GM12878 (cell line): ENCODE measurements at regions not wholly inside any gene's neighbourhood (a gene's known extent, or its start where the extent isn't known, plus 50 kb on each side); places are given as distances from the start of the nearest gene placed in this dataset.

ENCODE experiments used
- ATAC-seq: fragments of 200-7000 bp; cut with Tn5 transposase; 3 replicates; pipeline ENCODE4 v1.9.1; 2020; ENCODE audit warnings: mild to moderate bottlenecking, moderate library complexity
- BruUV-seq: library from RNA; stranded (reverse); fragments of 400-500 nt; replicated peaks from 2 replicates; lab custom pipeline; 2021; lab: Mats Ljungman, UMichigan
- CTCF ChIA-PET: fragments of 300-600 bp; sonication (Branson Sonifier 250); formaldehyde crosslinking; extraction: SDS; loops from one replicate; lab custom pipeline; 2021; ENCODE audit warnings: inconsistent platforms; lab: Yijun Ruan, JAX
- POLR2A ChIA-PET: fragments of 350-600 bp; formaldehyde crosslinking; extraction: SDS; loops from one replicate; lab custom pipeline; 2021; ENCODE audit warnings: inconsistent platforms; lab: Charles Lee
- RAD21 ChIA-PET: fragments of 300-600 bp; sonication (Branson Sonifier 250); formaldehyde crosslinking; loops from one replicate; lab custom pipeline; 2023; ENCODE audit warnings: antibody characterized with exemption; ENCODE audit not compliant: unreplicated experiment; lab: Charles Lee
- SMC1A ChIA-PET: fragments of 300-600 bp; sonication (Branson Sonifier 250); formaldehyde crosslinking; loops from one replicate; lab custom pipeline; 2023; ENCODE audit not compliant: unreplicated experiment, uncharacterized antibody; lab: Charles Lee
- DNase-seq: peaks from one replicate; pipeline ENCODE4 v3.0.0-alpha.2; 2011; ENCODE audit warnings: low read depth, low spot score
- FAIRE-seq: peaks from 3 replicates; lab custom pipeline; 2011; peaks lifted over from hg19 to GRCh38; lab: Jason Lieb, UNC
- H2AFZ ChIP-seq: 2 replicates; pipeline ENCODE4 v1.6.0; 2011; ENCODE audit warnings: low read depth, low read length, control low read depth; ENCODE audit not compliant: control insufficient read depth
- H3K27ac ChIP-seq: 2 replicates; pipeline ENCODE4 v1.5.1; 2011; ENCODE audit warnings: control low read depth; ENCODE audit not compliant: control insufficient read depth, insufficient read depth
- H3K27me3 ChIP-seq, 2 experiments: replicated peaks in 1 of 2; 2 replicates each; pipeline versions ENCODE4 v1.6.0 to v1.6.1; 2011; ENCODE audit warnings: low read length in 1 of 2; ENCODE audit not compliant: control insufficient read depth in 2 of 2, insufficient read depth in 2 of 2
- H3K36me3 ChIP-seq, 2 experiments: 2 replicates each; pipeline ENCODE4 v1.5.1; 2011; ENCODE audit warnings: low read length in 1 of 2; ENCODE audit not compliant: control insufficient read depth in 2 of 2, insufficient read depth in 2 of 2
- H3K4me1 ChIP-seq: 2 replicates; pipeline ENCODE4 v1.6.1; 2011; ENCODE audit warnings: mild to moderate bottlenecking, low read length, moderate library complexity, mixed read lengths; ENCODE audit not compliant: control insufficient read depth, insufficient read depth
- H3K4me2 ChIP-seq: 2 replicates; pipeline ENCODE4 v1.6.0; 2011; ENCODE audit warnings: control low read depth; ENCODE audit not compliant: control insufficient read depth, insufficient read depth
- H3K4me3 ChIP-seq: fragments of 200-600 bp; sonication (generic); 2 replicates; pipeline ENCODE4 v1.5.1; 2016
- H3K79me2 ChIP-seq: 2 replicates; pipeline ENCODE4 v1.6.0; 2011; ENCODE audit warnings: low read length; ENCODE audit not compliant: control insufficient read depth, insufficient read depth
- H3K9ac ChIP-seq: 2 replicates; pipeline ENCODE4 v1.8.0; 2011; ENCODE audit warnings: low read length, control low read depth, mixed read lengths; ENCODE audit not compliant: control insufficient read depth, insufficient read depth
- H3K9me3 ChIP-seq: replicated peaks from 3 replicates; pipeline ENCODE4 v1.5.1; 2011; ENCODE audit warnings: mild to moderate bottlenecking, low read length; ENCODE audit not compliant: control insufficient read depth, insufficient read depth
- H4K20me1 ChIP-seq: 2 replicates; pipeline ENCODE4 v1.6.0; 2011; ENCODE audit not compliant: control insufficient read depth, insufficient read depth
- CREB1 ChIP-seq: IDR thresholded peaks from 2 replicates; pipeline ENCODE4 v1.6.1; 2012; ENCODE audit warnings: low read depth, mild to moderate bottlenecking, inconsistent platforms
- CUX1 ChIP-seq: IDR thresholded peaks from 2 replicates; pipeline ENCODE4 v1.6.1; 2012; ENCODE audit warnings: improper control_type of control experiment, low read depth, low read length; ENCODE audit not compliant: insufficient replicate concordance
- HCFC1 ChIP-seq: fragments of 150-350 bp; IDR thresholded peaks from 2 replicates; pipeline ENCODE4 v1.6.1; 2014; ENCODE audit warnings: low read length
- LARP7 ChIP-seq: fragments of 450-650 bp; IDR thresholded peaks from 2 replicates; pipeline ENCODE4 v1.6.1; 2017; ENCODE audit warnings: mild to moderate bottlenecking
- MTA3 ChIP-seq: IDR thresholded peaks from 2 replicates; pipeline ENCODE4 v1.6.1; 2012; ENCODE audit warnings: low read length, inconsistent platforms, borderline replicate concordance
- PAX8 ChIP-seq: fragments of 450-650 bp; IDR thresholded peaks from 2 replicates; pipeline ENCODE4 v1.6.1; 2017; ENCODE audit warnings: mild to moderate bottlenecking, moderate library complexity
- RELB ChIP-seq: fragments of 450-650 bp; IDR thresholded peaks from 2 replicates; pipeline ENCODE4 v1.6.1; 2017; ENCODE audit warnings: low read depth, mild to moderate bottlenecking, moderate library complexity
- RUNX3 ChIP-seq: IDR thresholded peaks from 2 replicates; pipeline ENCODE4 v1.6.1; 2012; ENCODE audit warnings: low read length, inconsistent platforms
- SMAD5 ChIP-seq: IDR thresholded peaks from 2 replicates; pipeline ENCODE4 v1.6.1; 2016; ENCODE audit warnings: antibody characterized with exemption, low read depth
- TCF3 ChIP-seq: IDR thresholded peaks from 2 replicates; pipeline ENCODE4 v1.6.1; 2012; ENCODE audit warnings: low read depth, mild to moderate bottlenecking, low read length, borderline replicate concordance; ENCODE audit not compliant: insufficient read depth
- ZNF207 ChIP-seq: fragments of 450-650 bp; IDR thresholded peaks from 2 replicates; pipeline ENCODE4 v1.6.1; 2014; ENCODE audit warnings: antibody characterized with exemption, mild to moderate bottlenecking, borderline replicate concordance
- ZNF217 ChIP-seq: fragments of 450-650 bp; IDR thresholded peaks from 2 replicates; pipeline ENCODE4 v1.6.1; 2017; ENCODE audit warnings: antibody characterized with exemption, mild to moderate bottlenecking
- WGBS: methylation state at CpG from one replicate; pipeline ENCODE4 v1.1.6; 2016; ENCODE audit warnings: low lambda C conversion rate; ENCODE audit not compliant: insufficient replicate concordance, insufficient coverage; ENCODE audit errors: missing lambda C conversion rate; 5-methylcytosine and 5-hydroxymethylcytosine counted together
- in situ Hi-C: fragments of 300-500 bp; cut with MboI; formaldehyde crosslinking; loops from 9 replicates; pipeline ENCODE4 v1.14.3; 2018; ENCODE audit warnings: mixed read lengths
- intact Hi-C: fragments of 100-400 bp; cut with micrococcal nuclease; formaldehyde crosslinking; loops from one replicate; pipeline ENCODE4 v1.14.2; 2022; ENCODE audit not compliant: unreplicated experiment

GRCh38 chr14:82094829-82095345 is 561.2 kb upstream of the SEL1L start:
- TF ChIP-seq MTA3 (no peak), RELB (no peak), PAX8 (no peak), LARP7 (no peak), SMAD5 (no peak), HCFC1 (no peak), CUX1 (no peak), ZNF207 (no peak), CREB1 (no peak), TCF3 (no peak), RUNX3 (no peak), ZNF217 (no peak)
- Histone ChIP-seq H3K36me3 (no peaks in the 10 kb centered on the region), H4K20me1 (no peaks in the 10 kb centered on the region), H3K9ac (no peak overlapping the region), H2AFZ (no peak overlapping the region), H3K9me3 (no peaks in the 10 kb centered on the region), H3K27me3 (no peaks in the 10 kb centered on the region), H3K4me3 (no peak overlapping the region), H3K4me1 (no peaks in the 10 kb centered on the region), H3K79me2 (no peaks in the 10 kb centered on the region), H3K27ac (no peak overlapping the region), H3K4me2 (no peak overlapping the region)
- ChIA-PET POLR2A (no interaction called here), SMC1A (interaction anchor here (1.9 kb wide), 1 partner anchor 13 kb away, joined by 5 read pairs; no protein-coding TSS in a partner anchor), CTCF (no interaction called here), RAD21 (no interaction called here)
- ATAC-seq = no peak
- intact Hi-C loops = no loop called here
- WGBS = 34% methylated on average over 5 of the region's 5 CpGs
- DNase-seq = no peak
- no peak for FAIRE-seq
- in situ Hi-C loops = no loop called here
- BruUV-seq = no TSS peak
